WTC11 (cell line): ENCODE measurements at regions not wholly inside any gene's neighbourhood (a gene's known extent, or its start where the extent isn't known, plus 50 kb on each side); places are given as distances from the start of the nearest gene placed in this dataset.

Source experiments
- ATAC-seq: fragments of 200-7000 bp; cut with Tn5 transposase; 2 replicates; pipeline ENCODE4 v1.10.0; 2021; ENCODE audit warnings: mild to moderate bottlenecking, moderate library complexity
- CTCF ChIA-PET: fragments of 300-600 bp; sonication (Branson Sonifier 250); formaldehyde crosslinking; loops from one replicate; lab custom pipeline; 2021; ENCODE audit warnings: antibody characterized with exemption; lab: Charles Lee
- POLR2A ChIA-PET: fragments of 350-600 bp; sonication (Branson Sonifier 250); formaldehyde crosslinking; loops from one replicate; lab custom pipeline; 2021; ENCODE audit warnings: antibody characterized with exemption; lab: Charles Lee
- DNase-seq: peaks from one replicate; pipeline ENCODE4 v3.0.0; 2021; ENCODE audit warnings: low spot score
- H3K27ac Mint-ChIP-seq: 2 replicates; pipeline ENCODE4 v1.8.0; 2021; ENCODE audit warnings: mixed read lengths
- H3K27me3 Mint-ChIP-seq: 2 replicates; pipeline ENCODE4 v1.8.0; 2021; ENCODE audit warnings: low read depth, mild to moderate bottlenecking, moderate library complexity, mixed read lengths
- H3K36me3 Mint-ChIP-seq: 2 replicates; pipeline ENCODE4 v1.8.0; 2021; ENCODE audit warnings: mixed read lengths
- H3K4me1 Mint-ChIP-seq: 2 replicates; pipeline ENCODE4 v1.8.0; 2022; ENCODE audit warnings: mixed read lengths
- H3K4me3 Mint-ChIP-seq: 2 replicates; pipeline ENCODE4 v1.8.0; 2021; ENCODE audit warnings: mild to moderate bottlenecking, moderate library complexity, mixed read lengths
- H3K9me3 Mint-ChIP-seq: 2 replicates; pipeline ENCODE4 v1.8.0; 2021; ENCODE audit warnings: mixed read lengths
- CBFB ChIP-seq: sonication (generic); formaldehyde crosslinking; IDR thresholded peaks from 2 replicates; pipeline ENCODE4 v1.8.1; 2022; ENCODE audit warnings: mild to moderate bottlenecking, low read depth, missing genetic modification reagents
- ETV6 ChIP-seq: sonication (generic); formaldehyde crosslinking; IDR thresholded peaks from 2 replicates; pipeline ENCODE4 v1.8.1; 2022; ENCODE audit warnings: mild to moderate bottlenecking, missing genetic modification reagents
- MXD4 ChIP-seq: fragments of 250-450 bp; sonication (Bioruptor Pico); IDR thresholded peaks from 2 replicates; pipeline ENCODE4 v1.8.0; 2021; ENCODE audit warnings: mild to moderate bottlenecking, moderate library complexity, borderline replicate concordance
- NFYB ChIP-seq: sonication (generic); formaldehyde crosslinking; conservative IDR thresholded peaks from 2 replicates; pipeline ENCODE4 v1.8.0; 2022; ENCODE audit warnings: low read depth, missing genetic modification reagents
- NR2C2 ChIP-seq: sonication (generic); formaldehyde crosslinking; IDR thresholded peaks from 2 replicates; pipeline ENCODE4 v1.8.0; 2022; ENCODE audit warnings: mild to moderate bottlenecking, missing genetic modification reagents
- OVOL2 ChIP-seq: fragments of 250-450 bp; sonication (Bioruptor Pico); IDR thresholded peaks from 2 replicates; pipeline ENCODE4 v1.9.0; 2021; ENCODE audit warnings: mild to moderate bottlenecking, borderline replicate concordance
- ZNF232 ChIP-seq: sonication (generic); formaldehyde crosslinking; IDR thresholded peaks from 2 replicates; pipeline ENCODE4 v1.8.0; 2022; ENCODE audit warnings: mild to moderate bottlenecking, missing genetic modification reagents
- ZNF416 ChIP-seq: fragments of 250-450 bp; sonication (Bioruptor Pico); IDR thresholded peaks from 2 replicates; pipeline ENCODE4 v1.9.0; 2021; ENCODE audit warnings: mild to moderate bottlenecking, inconsistent platforms
- ZNF671 ChIP-seq: fragments of 250-450 bp; sonication (Bioruptor Pico); IDR thresholded peaks from 2 replicates; pipeline ENCODE4 v1.8.0; 2021; ENCODE audit warnings: mild to moderate bottlenecking
- TF ChIP-seq, protein P1 (sequence below): sonication (generic); formaldehyde crosslinking; IDR thresholded peaks from 2 replicates; pipeline ENCODE4 v1.8.0; 2023; ENCODE audit warnings: mild to moderate bottlenecking, missing genetic modification reagents
- TF ChIP-seq, protein P2 (sequence below): sonication (generic); formaldehyde crosslinking; IDR thresholded peaks from 2 replicates; pipeline ENCODE4 v1.8.0; 2022; ENCODE audit warnings: mild to moderate bottlenecking, missing genetic modification reagents
- TF ChIP-seq, protein P3 (sequence below): sonication (generic); formaldehyde crosslinking; IDR thresholded peaks from 2 replicates; pipeline ENCODE4 v1.8.1; 2022; ENCODE audit warnings: low read depth, mild to moderate bottlenecking, moderate library complexity, missing genetic modification reagents, borderline replicate concordance
- TF ChIP-seq, protein P4 (sequence below): sonication (generic); formaldehyde crosslinking; IDR thresholded peaks from 2 replicates; pipeline ENCODE4 v1.8.0; 2023; ENCODE audit warnings: missing genetic modification reagents, mild to moderate bottlenecking, borderline replicate concordance
- TF ChIP-seq, protein P5 (sequence below): fragments of 200-600 bp; IDR thresholded peaks from 2 replicates; pipeline ENCODE4 v1.8.0; 2022; ENCODE audit warnings: antibody characterized with exemption
- TF ChIP-seq, protein P6 (sequence below): sonication (generic); formaldehyde crosslinking; IDR thresholded peaks from 2 replicates; pipeline ENCODE4 v1.8.1; 2022; ENCODE audit warnings: mild to moderate bottlenecking, moderate library complexity, missing genetic modification reagents
- TF ChIP-seq, protein P7 (sequence below): sonication (generic); formaldehyde crosslinking; IDR thresholded peaks from 2 replicates; pipeline ENCODE4 v1.8.1; 2022; ENCODE audit warnings: low read depth, missing genetic modification reagents, borderline replicate concordance

DNA sequence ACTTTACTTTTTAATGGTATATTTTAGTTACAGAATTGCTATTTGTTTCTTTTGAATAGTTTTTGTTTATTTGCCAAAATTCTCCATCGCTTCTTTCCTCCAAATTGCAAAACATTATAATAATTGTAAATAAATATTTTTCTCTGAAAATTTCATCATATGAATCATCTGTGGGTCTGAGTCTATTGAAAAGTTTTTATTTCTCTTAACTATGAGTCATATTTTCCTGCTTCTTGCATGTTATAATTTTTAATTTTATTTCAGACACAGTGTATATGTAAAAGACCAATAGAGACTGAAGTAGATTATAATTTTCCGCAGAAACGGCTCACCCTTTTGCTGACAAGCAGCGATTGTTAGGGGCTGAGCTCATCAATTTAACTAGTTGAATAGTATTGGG, 279.1 kb upstream of the IL12B start:
- H3K27ac Mint-ChIP-seq, result no peak overlapping the region
- H3K27me3 Mint-ChIP-seq, result no peaks in the 10 kb centered on the region
- DNase-seq, result no peak
- H3K4me3 Mint-ChIP-seq, result no peak overlapping the region
- H3K36me3 Mint-ChIP-seq, result no peaks in the 10 kb centered on the region
- POLR2A ChIA-PET, result no interaction called here
- CTCF ChIA-PET, result interaction anchor here (0.6 kb wide), 1 partner anchor 329 kb away, joined by 3 read pairs; no protein-coding TSS in a partner anchor
- H3K9me3 Mint-ChIP-seq, result peaks cover 4% of the 10 kb centered on the region; the same call in 1 of the 2 replicates
- H3K4me1 Mint-ChIP-seq, result peaks cover 10% of the 10 kb centered on the region
- no peak for ATAC-seq
- TF ChIP-seq ZNF416 (CRISPR knock-in tag), result no peak
- TF ChIP-seq MXD4 (CRISPR knock-in tag), result no peak
- TF ChIP-seq, protein P1, sequence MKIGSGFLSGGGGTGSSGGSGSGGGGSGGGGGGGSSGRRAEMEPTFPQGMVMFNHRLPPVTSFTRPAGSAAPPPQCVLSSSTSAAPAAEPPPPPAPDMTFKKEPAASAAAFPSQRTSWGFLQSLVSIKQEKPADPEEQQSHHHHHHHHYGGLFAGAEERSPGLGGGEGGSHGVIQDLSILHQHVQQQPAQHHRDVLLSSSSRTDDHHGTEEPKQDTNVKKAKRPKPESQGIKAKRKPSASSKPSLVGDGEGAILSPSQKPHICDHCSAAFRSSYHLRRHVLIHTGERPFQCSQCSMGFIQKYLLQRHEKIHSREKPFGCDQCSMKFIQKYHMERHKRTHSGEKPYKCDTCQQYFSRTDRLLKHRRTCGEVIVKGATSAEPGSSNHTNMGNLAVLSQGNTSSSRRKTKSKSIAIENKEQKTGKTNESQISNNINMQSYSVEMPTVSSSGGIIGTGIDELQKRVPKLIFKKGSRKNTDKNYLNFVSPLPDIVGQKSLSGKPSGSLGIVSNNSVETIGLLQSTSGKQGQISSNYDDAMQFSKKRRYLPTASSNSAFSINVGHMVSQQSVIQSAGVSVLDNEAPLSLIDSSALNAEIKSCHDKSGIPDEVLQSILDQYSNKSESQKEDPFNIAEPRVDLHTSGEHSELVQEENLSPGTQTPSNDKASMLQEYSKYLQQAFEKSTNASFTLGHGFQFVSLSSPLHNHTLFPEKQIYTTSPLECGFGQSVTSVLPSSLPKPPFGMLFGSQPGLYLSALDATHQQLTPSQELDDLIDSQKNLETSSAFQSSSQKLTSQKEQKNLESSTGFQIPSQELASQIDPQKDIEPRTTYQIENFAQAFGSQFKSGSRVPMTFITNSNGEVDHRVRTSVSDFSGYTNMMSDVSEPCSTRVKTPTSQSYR (CRISPR knock-in tag), result no peak
- no peak for TF ChIP-seq OVOL2
- TF ChIP-seq NFYB (CRISPR knock-in tag), result no peak
- TF ChIP-seq, protein P2, sequence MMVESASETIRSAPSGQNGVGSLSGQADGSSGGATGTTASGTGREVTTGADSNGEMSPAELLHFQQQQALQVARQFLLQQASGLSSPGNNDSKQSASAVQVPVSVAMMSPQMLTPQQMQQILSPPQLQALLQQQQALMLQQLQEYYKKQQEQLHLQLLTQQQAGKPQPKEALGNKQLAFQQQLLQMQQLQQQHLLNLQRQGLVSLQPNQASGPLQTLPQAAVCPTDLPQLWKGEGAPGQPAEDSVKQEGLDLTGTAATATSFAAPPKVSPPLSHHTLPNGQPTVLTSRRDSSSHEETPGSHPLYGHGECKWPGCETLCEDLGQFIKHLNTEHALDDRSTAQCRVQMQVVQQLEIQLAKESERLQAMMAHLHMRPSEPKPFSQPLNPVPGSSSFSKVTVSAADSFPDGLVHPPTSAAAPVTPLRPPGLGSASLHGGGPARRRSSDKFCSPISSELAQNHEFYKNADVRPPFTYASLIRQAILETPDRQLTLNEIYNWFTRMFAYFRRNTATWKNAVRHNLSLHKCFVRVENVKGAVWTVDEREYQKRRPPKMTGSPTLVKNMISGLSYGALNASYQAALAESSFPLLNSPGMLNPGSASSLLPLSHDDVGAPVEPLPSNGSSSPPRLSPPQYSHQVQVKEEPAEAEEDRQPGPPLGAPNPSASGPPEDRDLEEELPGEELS (CRISPR knock-in tag), result no peak
- TF ChIP-seq ZNF671 (CRISPR knock-in tag), result no peak

DNA sequence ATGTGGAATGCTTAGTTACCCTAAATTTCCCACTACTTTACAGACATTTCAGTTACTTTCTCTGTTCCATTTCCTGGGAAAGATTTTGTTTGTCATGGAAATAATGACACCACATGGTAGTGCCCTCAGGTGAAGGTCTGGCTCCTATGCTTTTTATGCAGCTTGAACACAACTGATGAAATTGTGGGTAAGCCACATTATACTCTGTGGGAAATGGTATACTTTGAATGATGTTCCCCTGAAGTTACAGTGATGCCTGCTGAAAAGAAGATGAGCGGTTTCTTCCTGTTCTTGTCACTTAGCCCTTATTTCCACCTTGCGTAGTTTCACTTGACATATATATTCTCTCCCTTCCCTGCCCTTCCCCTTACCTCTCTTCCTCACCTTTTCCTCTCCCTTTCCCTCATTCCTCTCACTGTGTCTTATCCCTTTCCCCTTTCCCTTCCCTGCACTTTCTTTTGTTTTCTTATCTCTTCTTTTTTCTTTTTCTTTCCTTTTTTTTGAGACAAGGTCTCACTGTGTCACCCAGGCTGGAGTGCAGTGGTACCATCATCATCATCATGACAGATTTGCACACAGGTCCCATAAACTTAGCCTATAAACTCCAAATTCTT, 280.8 kb upstream of the IL12B start:
- no peak overlapping the region for H3K27ac Mint-ChIP-seq
- H3K27me3 Mint-ChIP-seq, result no peaks in the 10 kb centered on the region
- H3K36me3 Mint-ChIP-seq, result no peaks in the 10 kb centered on the region
- no peak overlapping the region for H3K4me3 Mint-ChIP-seq
- peaks cover 10% of the 10 kb centered on the region for H3K4me1 Mint-ChIP-seq
- ChIA-PET CTCF (no interaction called here), POLR2A (no interaction called here)
- DNase-seq (no peak), ATAC-seq (no peak)
- TF ChIP-seq ZNF232 (CRISPR knock-in tag) (no peak), ETV6 (CRISPR knock-in tag) (no peak), CBFB (CRISPR knock-in tag) (no peak), MXD4 (CRISPR knock-in tag) (no peak), NR2C2 (CRISPR knock-in tag) (no peak)
- TF ChIP-seq, protein P3, sequence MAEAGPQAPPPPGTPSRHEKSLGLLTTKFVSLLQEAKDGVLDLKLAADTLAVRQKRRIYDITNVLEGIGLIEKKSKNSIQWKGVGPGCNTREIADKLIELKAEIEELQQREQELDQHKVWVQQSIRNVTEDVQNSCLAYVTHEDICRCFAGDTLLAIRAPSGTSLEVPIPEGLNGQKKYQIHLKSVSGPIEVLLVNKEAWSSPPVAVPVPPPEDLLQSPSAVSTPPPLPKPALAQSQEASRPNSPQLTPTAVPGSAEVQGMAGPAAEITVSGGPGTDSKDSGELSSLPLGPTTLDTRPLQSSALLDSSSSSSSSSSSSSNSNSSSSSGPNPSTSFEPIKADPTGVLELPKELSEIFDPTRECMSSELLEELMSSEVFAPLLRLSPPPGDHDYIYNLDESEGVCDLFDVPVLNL (CRISPR knock-in tag), result no peak
- TF ChIP-seq, protein P4, sequence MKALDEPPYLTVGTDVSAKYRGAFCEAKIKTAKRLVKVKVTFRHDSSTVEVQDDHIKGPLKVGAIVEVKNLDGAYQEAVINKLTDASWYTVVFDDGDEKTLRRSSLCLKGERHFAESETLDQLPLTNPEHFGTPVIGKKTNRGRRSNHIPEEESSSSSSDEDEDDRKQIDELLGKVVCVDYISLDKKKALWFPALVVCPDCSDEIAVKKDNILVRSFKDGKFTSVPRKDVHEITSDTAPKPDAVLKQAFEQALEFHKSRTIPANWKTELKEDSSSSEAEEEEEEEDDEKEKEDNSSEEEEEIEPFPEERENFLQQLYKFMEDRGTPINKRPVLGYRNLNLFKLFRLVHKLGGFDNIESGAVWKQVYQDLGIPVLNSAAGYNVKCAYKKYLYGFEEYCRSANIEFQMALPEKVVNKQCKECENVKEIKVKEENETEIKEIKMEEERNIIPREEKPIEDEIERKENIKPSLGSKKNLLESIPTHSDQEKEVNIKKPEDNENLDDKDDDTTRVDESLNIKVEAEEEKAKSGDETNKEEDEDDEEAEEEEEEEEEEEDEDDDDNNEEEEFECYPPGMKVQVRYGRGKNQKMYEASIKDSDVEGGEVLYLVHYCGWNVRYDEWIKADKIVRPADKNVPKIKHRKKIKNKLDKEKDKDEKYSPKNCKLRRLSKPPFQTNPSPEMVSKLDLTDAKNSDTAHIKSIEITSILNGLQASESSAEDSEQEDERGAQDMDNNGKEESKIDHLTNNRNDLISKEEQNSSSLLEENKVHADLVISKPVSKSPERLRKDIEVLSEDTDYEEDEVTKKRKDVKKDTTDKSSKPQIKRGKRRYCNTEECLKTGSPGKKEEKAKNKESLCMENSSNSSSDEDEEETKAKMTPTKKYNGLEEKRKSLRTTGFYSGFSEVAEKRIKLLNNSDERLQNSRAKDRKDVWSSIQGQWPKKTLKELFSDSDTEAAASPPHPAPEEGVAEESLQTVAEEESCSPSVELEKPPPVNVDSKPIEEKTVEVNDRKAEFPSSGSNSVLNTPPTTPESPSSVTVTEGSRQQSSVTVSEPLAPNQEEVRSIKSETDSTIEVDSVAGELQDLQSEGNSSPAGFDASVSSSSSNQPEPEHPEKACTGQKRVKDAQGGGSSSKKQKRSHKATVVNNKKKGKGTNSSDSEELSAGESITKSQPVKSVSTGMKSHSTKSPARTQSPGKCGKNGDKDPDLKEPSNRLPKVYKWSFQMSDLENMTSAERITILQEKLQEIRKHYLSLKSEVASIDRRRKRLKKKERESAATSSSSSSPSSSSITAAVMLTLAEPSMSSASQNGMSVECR (CRISPR knock-in tag), result no peak
- TF ChIP-seq, protein P5, sequence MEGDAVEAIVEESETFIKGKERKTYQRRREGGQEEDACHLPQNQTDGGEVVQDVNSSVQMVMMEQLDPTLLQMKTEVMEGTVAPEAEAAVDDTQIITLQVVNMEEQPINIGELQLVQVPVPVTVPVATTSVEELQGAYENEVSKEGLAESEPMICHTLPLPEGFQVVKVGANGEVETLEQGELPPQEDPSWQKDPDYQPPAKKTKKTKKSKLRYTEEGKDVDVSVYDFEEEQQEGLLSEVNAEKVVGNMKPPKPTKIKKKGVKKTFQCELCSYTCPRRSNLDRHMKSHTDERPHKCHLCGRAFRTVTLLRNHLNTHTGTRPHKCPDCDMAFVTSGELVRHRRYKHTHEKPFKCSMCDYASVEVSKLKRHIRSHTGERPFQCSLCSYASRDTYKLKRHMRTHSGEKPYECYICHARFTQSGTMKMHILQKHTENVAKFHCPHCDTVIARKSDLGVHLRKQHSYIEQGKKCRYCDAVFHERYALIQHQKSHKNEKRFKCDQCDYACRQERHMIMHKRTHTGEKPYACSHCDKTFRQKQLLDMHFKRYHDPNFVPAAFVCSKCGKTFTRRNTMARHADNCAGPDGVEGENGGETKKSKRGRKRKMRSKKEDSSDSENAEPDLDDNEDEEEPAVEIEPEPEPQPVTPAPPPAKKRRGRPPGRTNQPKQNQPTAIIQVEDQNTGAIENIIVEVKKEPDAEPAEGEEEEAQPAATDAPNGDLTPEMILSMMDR, result no peak
- TF ChIP-seq, protein P6, sequence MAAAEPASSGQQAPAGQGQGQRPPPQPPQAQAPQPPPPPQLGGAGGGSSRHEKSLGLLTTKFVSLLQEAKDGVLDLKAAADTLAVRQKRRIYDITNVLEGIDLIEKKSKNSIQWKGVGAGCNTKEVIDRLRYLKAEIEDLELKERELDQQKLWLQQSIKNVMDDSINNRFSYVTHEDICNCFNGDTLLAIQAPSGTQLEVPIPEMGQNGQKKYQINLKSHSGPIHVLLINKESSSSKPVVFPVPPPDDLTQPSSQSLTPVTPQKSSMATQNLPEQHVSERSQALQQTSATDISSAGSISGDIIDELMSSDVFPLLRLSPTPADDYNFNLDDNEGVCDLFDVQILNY (CRISPR knock-in tag), result no peak
- TF ChIP-seq, protein P7, sequence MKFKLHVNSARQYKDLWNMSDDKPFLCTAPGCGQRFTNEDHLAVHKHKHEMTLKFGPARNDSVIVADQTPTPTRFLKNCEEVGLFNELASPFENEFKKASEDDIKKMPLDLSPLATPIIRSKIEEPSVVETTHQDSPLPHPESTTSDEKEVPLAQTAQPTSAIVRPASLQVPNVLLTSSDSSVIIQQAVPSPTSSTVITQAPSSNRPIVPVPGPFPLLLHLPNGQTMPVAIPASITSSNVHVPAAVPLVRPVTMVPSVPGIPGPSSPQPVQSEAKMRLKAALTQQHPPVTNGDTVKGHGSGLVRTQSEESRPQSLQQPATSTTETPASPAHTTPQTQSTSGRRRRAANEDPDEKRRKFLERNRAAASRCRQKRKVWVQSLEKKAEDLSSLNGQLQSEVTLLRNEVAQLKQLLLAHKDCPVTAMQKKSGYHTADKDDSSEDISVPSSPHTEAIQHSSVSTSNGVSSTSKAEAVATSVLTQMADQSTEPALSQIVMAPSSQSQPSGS (CRISPR knock-in tag), result no peak
- peaks cover 4% of the 10 kb centered on the region; the same call in 1 of the 2 replicates for H3K9me3 Mint-ChIP-seq
